HG03457 (cell line): ENCODE measurements at regions not wholly inside any gene's neighbourhood (a gene's known extent, or its start where the extent isn't known, plus 50 kb on each side); places are given as distances from the start of the nearest gene placed in this dataset.

Source experiments
- ATAC-seq: cut with Tn5 transposase; IDR thresholded peaks from one replicate; pipeline ENCODE4 v1.9.1; 2021; ENCODE audit warnings: moderate number of reproducible peaks; ENCODE audit not compliant: unreplicated experiment

GRCh38 chr18:40531051-40531450 is 1424.0 kb upstream of the PIK3C3 start:
- ATAC-seq: no peak

- ATAC-seq: no peak
Observed at GRCh38 chr18:40529478-40529877, 1425.6 kb upstream of the PIK3C3 start.

- no peak for ATAC-seq
Observed at GRCh38 chr18:40524881-40525280, 1430.2 kb upstream of the PIK3C3 start.

DNA sequence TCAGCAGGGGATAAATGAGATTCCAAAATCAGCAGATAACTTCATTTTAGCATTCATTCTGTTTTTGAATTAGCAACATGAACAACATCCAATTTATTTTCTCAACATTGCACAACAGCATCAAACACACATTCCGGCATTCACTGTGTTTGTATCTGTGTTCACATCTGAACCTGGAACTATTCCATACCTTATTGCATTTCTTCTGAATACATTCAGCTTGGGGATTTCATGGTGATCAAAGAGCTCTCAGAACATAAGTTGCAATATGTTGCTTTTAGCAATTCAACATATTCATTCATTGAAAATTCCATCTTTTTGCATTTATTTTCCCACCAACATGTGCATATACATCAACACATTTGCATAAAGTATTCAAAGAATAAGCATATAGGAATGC is 1431.7 kb upstream of the PIK3C3 start:
- ATAC-seq: no peak

DNA sequence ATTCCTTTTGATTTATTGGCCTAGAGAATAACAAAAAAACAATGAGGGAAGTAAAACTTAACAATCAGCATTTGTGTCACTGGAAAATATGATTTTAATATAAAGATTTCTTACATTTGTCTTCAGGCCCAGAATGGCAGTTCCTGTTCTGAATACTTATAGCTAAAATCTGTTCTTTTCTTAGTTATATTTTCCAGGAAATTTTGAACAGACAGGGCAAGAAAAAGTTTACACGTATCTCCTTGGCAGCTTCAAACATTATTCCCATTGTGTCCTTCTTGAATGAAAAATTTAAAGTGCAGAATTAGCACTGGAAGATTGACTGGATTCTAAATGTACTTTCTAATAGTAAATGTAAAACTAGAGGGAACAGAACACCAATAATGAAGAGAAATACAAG is 1454.0 kb upstream of the PIK3C3 start:
- ATAC-seq: no peak

DNA sequence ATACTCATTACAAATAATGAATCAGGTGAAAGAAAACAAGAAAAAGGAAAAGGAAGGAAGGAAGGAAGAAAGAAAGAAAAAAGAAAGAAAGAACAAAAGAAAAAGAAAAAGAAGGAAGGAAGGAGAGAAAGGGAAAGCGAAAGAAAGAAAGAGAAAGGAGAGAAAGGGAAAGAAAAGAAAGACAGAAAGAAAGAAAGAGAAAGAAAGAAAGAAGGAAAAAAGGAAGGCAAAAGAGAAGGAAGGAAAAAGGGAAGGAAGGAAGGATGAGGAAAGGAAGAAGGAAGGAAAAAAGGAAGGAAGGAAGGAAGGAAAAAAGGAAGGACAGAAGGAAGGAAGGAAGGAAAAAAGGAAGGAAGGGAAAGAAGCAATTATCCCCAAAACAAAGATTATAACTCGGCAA is 1460.4 kb upstream of the PIK3C3 start:
- no peak for ATAC-seq

DNA sequence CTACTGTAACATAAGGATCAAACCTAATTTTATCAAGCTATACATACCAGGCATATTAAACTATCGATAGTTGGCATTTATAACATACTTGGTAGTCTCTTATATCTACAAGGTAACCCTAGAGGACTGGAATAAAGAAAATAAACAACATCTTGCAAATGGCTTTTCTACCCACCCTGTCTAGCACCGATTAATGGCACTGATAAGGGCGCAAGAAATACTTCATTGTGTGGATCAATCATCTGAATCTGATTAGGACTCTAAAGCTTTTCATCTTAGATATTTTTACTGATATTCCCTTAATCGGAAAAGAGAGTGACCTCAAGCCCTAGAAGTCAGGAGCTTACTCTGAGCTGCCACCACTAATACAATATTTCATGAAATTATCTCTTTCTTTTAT is 1461.7 kb upstream of the PIK3C3 start:
- no peak for ATAC-seq

DNA sequence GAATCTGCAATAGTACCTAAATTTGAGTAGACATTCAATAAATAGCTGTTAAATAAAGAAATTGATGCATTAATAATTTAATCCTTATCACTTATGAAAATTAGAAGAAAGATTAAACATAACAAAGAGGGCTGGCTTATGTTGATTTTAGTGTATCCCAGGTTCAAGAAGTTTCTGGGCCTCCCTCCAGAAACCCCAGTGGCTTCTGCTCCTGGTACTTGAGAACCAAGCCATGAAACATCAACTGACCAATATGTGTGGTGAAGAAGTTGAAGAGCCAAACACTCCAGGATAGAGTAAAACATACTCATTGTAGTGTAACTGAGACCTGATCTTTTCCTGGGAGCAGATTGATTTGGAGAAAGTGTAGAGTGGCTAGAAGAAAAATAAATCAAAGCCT is 1465.7 kb upstream of the PIK3C3 start:
- no peak for ATAC-seq

- no peak for ATAC-seq
Observed at GRCh38 chr18:40485318-40485717, 1469.7 kb upstream of the PIK3C3 start.

GRCh38 chr18:40473221-40474029 is 1481.6 kb upstream of the PIK3C3 start:
- no peak for ATAC-seq

- ATAC-seq: no peak
Observed at GRCh38 chr18:40470723-40471122, 1484.3 kb upstream of the PIK3C3 start.

DNA sequence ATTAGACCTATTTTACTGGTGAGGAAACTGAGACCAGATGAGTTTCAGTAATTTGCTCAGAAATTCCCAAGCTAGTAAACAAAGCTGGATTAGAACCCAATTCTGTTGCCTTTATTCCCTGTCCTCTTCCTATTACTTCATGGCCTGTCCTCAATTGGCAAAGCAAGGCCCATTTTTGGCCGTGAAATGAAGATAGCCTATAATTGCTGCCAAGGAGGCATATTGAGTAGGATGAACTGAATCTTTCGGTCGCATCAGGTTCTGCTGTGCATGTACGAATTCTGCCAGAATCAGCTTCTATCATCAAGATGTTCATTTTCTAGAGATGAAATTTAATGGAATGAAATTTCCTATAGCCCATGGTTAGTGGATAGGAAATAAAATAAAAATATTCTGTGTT is 1485.2 kb upstream of the PIK3C3 start:
- no peak for ATAC-seq

- ATAC-seq: no peak
Observed at GRCh38 chr18:40469316-40469715, 1485.7 kb upstream of the PIK3C3 start.

- ATAC-seq: no peak
Observed at GRCh38 chr18:40464032-40464431, 1491.0 kb upstream of the PIK3C3 start.

GRCh38 chr18:40453903-40454302 is 1501.1 kb upstream of the PIK3C3 start:
- no peak for ATAC-seq

GRCh38 chr18:40452599-40452998 is 1502.4 kb upstream of the PIK3C3 start:
- no peak for ATAC-seq

DNA sequence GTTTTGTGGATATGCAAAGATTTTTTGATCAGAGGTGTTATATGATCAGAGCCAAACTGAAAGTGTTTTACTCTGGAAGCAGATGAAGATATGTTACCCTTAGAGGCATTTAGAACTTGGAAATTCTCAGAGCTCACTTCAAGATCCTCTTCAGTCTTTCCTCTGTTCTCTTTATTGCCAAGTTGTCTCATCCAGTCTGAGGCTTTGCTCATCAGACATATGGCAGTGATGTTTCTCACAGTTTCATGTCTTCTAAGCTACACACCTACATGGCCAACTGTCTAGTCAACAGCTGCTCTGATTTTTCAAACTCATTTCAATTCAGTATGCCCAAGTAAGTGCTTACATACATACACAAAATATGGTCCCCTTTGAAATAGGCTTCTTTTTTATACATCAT is 1504.3 kb upstream of the PIK3C3 start:
- ATAC-seq: no peak

- no peak for ATAC-seq
Observed at GRCh38 chr18:40447820-40448219, 1507.2 kb upstream of the PIK3C3 start.

- no peak for ATAC-seq
Observed at GRCh38 chr18:40440088-40440487, 1514.9 kb upstream of the PIK3C3 start.

GRCh38 chr18:40437517-40437916 is 1517.5 kb upstream of the PIK3C3 start:
- ATAC-seq: no peak

- no peak for ATAC-seq
Observed at GRCh38 chr18:40431071-40431985, 1523.7 kb upstream of the PIK3C3 start.

GRCh38 chr18:40423291-40423690 is 1531.7 kb upstream of the PIK3C3 start:
- no peak for ATAC-seq
